NCI-H146 (cell line): ENCODE measurements at regions not wholly inside any gene's neighbourhood (a gene's known extent, or its start where the extent isn't known, plus 50 kb on each side); places are given as distances from the start of the nearest gene placed in this dataset.
"Not testable (repeated sequence)": the region's sequence is repeated elsewhere in the genome, so short reads cannot be mapped to it uniquely, and the experiment has no call there.

Source experiments
- DNase-seq: peaks from one replicate; lab custom pipeline; 2025; lab: John Stamatoyannopoulos, UW

DNA sequence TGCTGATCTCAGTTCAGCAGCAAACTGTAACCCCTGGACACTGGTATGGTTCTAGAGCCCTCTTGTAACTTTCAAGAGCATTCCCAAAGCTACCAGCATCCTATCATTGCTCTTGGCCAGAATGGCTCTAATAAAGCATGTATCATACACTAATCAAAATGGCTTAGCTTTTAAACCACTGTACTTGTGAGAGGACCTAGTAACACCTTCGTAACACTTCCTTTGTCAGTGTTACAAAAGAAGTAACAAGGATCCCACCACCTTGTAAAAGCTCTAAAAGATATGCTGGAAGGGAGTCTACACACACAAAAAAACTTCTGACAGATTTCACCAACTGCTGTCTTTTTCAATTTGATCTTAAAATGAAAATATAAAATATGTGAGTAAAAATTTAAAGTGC is 144.7 kb downstream of the ALOX5 start:
- DNase-seq, result no peak

DNA sequence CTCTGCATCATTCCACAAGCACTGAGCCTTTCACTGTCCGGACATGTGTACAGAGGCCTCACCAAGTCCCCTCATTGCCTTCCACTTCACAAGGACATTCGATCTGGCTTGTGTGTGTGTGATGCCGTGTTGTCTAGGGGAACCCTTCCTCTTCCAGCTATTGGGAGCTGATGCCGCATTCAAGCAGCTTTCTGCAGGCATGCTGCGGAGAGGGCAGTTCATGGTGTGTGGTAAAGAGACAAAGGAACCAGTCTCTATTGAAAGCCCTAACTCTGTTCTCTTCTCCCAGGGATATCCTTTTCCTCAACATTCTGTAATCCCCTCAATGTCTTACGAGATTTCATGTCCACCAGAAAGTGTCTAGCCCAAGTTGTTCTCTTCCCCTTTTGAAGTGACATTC is 141.6 kb downstream of the ALOX5 start:
- no peak for DNase-seq

DNA sequence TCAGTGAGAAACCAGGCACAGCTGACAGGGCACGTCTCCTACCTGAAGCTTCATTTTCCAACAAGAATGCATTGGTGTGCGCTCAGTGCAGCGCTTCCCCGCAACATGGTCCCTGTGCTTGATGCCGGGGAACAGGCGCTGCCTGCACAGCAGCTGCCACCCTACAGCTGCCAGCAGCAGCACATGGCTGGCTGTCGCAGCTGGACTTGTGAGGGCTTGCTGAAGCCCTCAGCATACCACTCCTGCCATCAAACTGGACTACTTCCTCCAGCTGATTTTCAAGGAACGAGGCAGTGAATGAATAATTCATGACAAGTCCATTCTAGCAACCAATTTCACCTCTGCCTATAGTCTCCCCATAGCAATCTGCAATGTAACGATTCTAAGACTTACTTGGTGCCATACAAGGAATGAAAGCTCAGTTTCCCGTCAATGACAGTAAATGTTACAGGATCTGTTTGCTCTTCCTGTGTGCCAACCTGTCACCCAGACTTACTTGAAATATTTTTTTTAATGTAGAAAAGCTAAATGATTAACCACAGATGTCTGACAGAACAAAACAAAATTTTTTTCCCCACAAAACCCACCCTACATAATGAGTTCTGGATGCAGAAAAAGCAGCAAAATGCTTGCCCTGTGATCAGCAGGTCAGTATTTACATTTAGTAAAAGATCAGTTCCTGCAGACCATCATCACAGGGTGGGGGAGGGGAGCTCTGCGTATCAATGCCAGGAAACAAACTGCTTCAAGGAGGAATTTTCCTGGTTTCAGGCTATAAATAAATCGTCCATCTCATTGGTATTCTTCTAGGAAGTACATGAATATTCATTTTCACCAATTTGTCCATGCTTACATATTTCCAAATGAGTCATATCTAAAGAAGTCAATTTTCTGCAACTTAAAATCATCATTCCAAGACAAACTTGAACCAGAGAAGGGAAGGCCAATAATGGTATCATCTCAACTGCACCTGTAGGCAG is 140.6 kb downstream of the ALOX5 start:
- no peak for DNase-seq

DNA sequence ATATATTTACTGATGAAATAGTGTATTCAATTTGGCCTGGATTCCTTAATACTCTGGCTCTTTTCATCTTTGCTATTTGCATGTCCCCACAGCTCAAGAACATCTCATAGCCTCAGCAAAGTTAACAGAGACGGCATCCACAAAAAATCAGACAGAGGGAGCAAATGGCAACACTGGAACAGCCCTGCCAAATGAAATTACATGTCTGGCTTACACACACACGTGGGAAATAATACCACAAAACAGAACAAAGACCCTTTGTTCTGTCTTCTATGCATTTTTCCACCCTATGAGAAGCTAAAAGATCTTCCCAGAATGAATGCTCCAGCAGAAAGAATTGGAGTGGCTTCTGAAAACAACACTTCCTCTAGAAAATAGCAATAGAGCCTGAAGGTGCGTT is 139.5 kb downstream of the ALOX5 start:
- DNase-seq, result no peak

DNA sequence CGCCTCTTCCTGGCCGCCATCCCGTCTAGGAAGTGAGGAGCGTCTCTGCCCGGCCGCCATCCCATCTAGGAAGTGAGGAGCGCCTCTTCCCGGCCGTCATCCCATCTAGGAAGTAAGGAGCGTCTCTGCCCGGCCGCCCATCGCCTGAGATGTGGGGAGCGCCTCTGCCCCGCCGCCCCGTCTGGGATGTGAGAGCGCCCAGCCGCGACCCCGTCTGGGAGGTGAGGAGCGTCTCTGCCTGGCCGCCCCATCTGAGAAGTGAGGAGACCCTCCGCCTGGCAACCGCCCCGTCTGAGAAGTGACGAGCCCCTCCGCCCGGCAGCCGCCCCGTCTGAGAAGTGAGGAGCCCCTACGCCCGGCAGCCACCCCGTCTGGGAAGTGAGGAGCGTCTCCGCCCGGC is 137.9 kb downstream of the ALOX5 start:
- DNase-seq, result not testable (repeated sequence)

DNA sequence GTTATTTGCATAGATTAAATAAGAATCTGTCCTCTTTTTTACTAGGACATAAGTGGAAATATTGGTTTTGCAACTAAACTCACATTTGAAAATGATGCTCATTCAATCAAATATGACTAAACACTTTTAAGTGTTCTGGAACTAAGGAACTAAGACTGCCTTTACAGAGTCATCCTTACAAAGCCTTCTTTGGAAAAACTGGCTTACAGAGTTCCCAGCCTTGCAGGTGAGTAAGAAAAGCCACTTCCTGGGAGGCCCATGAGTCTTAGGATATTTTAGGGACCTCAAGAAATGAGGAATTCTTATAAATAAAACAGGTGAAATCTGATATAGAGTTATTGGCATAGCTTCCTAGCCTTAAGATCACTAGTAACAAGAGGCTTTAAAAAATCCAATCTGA is 135.5 kb downstream of the ALOX5 start:
- no peak for DNase-seq

DNA sequence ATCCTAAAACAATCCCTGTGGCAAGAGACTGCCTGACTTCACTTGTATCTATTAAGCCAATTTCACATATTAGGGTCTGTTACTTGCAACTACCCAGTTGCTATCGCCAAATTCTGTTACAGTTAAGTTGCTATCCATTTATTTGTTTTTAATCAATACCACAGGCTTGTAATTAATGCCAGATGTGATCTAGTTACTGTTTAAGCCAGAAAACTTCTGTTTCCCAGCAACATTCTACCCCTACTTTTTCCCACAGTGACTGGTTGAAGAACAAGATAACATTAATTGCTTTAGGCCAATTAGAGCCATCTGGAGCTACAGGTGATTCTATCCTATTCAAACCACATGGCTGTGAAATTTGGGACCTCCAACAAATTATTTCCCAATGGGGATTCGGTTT is 131.3 kb downstream of the ALOX5 start:
- DNase-seq, result peak; percentile 46

DNA sequence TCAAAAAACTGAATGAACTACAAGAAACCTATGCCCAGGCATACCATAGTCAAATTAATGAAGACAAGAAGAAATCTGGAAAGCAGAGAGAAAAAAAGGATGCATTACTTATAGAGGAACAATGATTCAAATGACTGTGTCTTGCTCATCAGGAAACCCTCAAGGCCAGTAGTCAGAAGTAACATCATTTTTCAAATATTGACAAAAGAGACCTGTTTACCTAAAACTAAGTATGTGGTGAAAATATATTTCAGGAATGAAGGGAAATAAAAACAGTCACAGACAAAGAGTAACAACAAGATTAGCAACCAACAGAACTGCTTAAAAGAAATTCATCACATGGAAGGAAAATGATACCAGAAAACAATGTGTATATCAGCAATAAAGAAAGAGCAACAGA is 128.4 kb downstream of the ALOX5 start:
- no peak for DNase-seq

DNA sequence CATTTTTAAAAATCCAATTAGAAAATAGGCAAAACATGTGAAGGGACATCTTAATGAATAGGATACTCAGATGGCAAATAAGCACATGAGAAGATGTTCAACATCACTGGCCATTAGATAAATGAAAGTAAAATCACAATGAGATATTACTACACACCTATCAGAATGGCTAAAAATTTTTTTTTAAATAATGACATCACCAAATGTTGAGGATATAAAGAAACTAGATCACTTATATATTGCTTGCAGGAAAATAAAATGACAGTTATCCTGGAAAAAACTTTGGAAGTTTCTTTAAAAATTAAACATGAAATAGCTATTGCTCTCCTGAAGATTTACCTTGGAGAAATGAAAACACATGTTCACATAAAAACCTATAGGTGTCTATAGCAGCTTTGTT is 127.8 kb downstream of the ALOX5 start:
- DNase-seq, result no peak

DNA sequence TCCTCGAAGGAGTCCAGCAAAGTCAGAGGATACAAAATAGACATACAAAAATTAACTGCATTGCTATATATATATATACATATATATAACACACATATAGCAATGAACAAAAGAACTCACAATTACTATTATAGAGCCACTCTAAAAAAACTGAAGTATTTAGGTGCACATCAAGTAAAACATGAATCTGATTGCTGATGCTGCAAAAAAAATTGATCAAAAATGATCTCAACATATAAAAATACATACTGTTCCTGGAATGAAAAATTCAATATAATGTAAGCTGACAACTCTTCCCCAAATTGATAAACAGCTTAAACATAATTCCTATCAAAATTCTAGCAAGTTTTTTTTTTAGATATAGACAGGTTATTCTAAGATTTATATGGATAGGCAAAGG is 126.8 kb downstream of the ALOX5 start:
- no peak for DNase-seq

DNA sequence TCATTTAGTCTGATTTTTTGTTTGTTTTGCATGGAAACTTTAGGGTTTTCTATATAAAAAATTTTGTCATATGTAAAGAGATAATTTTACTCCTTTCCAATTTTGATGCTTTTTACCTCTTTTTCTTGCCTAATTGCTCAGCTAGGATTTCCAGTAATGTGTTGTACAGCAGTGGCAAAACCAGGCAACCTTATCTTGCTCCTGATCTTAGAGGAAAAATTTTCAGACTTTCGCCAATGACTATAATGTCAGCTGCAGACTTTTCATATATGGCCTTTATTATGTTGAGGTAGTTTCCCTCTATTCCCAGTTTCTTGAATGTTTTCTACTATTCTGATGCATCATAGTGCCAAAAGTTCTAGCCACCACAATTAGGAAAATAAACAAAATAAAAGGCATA is 126.3 kb downstream of the ALOX5 start:
- DNase-seq, result no peak

DNA sequence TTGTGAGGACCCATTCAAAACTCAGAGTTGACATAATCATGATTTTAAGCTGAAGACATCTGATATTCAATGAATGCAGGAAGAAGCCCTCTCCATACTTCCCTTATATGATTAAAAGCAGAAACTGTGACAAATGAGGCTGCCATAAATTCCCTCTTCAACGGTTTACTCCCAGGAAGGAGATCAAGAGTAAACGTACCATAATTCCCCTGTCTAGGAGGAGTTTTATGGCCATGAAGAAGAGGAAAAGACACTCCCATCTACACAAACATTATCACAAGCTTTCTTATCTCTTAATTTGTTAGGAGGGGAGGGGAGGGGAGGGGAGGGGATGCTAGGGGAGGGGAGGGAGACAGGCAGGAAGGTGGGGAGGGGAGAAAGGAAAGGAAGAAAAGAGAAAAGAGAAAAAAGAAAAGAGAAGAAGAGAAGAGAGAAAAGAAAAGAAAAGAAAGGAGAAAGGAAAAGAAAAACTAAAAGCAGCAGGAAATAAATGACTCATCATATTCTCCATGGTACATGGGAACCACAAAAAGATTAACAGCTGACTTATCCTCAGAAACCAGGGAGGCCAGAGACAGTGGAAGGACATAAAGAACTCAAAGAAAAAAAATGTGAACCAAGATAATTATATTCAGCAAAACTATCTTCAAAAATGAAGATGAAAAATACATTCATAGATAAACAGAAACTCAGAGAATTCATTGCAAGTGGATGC is 121.6 kb downstream of the ALOX5 start:
- DNase-seq, result no peak
